OCI-LY3 (cell line): ENCODE measurements at regions not wholly inside any gene's neighbourhood (a gene's known extent, or its start where the extent isn't known, plus 50 kb on each side); places are given as distances from the start of the nearest gene placed in this dataset.

ENCODE experiments used
- H2AFZ ChIP-seq: fragments of 200-600, 300-600 bp; shearing (Covaris generic); 2 replicates; pipeline ENCODE4 v1.6.0; 2014; ENCODE audit warnings: antibody characterized with exemption, low read depth, low read length
- H3K27ac ChIP-seq: fragments of 200-600, 300-600 bp; sonication (generic); 2 replicates; pipeline ENCODE4 v1.5.1; 2014; ENCODE audit warnings: mild to moderate bottlenecking, low read length, moderate library complexity, mixed read lengths
- H3K27me3 ChIP-seq: fragments of 200-600, 300-600 bp; sonication (generic); 2 replicates; pipeline ENCODE4 v1.6.1; 2014; ENCODE audit warnings: low read depth, low read length, mixed read lengths
- H3K36me3 ChIP-seq: fragments of 200-600, 300-600 bp; sonication (generic); replicated peaks from 2 replicates; pipeline ENCODE3; 2014; ENCODE audit warnings: low read depth, low read length, mixed read lengths
- H3K4me1 ChIP-seq: fragments of 300-600, 200-600 bp; sonication (generic); 2 replicates; pipeline ENCODE4 v1.6.1; 2014; ENCODE audit warnings: low read length, mixed read lengths
- H3K4me2 ChIP-seq: fragments of 200-600, 300-600 bp; sonication (generic); 2 replicates; pipeline ENCODE4 v1.6.1; 2014; ENCODE audit warnings: low read length, mixed read lengths
- H3K4me3 ChIP-seq: fragments of 300-600, 200-600 bp; sonication (generic); 2 replicates; pipeline ENCODE4 v1.5.1; 2014; ENCODE audit warnings: antibody characterized with exemption, mild to moderate bottlenecking, low read length, moderate library complexity
- H3K79me2 ChIP-seq: fragments of 300-600, 200-600 bp; shearing (Covaris generic); 2 replicates; pipeline ENCODE4 v1.6.1; 2014; ENCODE audit warnings: mild to moderate bottlenecking, low read length, mixed read lengths
- H3K9ac ChIP-seq: fragments of 300-600, 200-600 bp; shearing (Covaris generic); 2 replicates; pipeline ENCODE4 v1.6.0; 2014; ENCODE audit warnings: mild to moderate bottlenecking, low read length, moderate library complexity
- H3K9me3 ChIP-seq: fragments of 200-600, 300-600 bp; shearing (Covaris generic); 2 replicates; pipeline ENCODE4 v1.6.1; 2014; ENCODE audit warnings: low read length, mixed read lengths; ENCODE audit not compliant: insufficient read depth
- H4K20me1 ChIP-seq: fragments of 200-600, 300-600 bp; sonication (generic); 2 replicates; pipeline ENCODE4 v1.6.1; 2016; ENCODE audit warnings: low read length, mixed read lengths; ENCODE audit not compliant: insufficient read depth
- CTCF ChIP-seq: fragments of 200-600, 300-600 bp; sonication (generic); IDR thresholded peaks from 2 replicates; pipeline ENCODE4 v1.5.1; 2014; ENCODE audit warnings: antibody characterized with exemption, low read length, low read depth
- EZH2phosphoT487 ChIP-seq: fragments of 200-600 bp; shearing (Covaris generic); IDR thresholded peaks from 2 replicates; pipeline ENCODE4 v1.6.1; 2018; ENCODE audit warnings: antibody characterized with exemption, mixed run types, low read depth

DNA sequence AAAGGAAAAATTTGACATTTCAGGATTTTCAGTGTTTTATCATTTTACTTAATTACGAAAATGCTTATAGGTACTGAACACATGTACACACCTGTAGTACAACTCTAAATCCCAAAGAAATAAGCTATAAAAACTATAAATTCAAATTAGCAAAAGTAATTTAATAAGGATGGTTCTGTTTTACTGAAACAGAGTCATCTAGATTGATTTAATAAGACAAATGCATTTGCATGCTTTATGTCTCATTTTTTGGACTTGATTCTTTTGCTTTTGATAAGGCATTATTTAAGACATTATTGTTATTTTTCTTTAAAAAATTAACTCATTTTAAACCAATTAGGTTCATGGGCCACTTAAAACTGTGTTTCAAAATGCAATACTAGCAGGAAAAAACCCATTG lies 201.2 kb downstream of the PIK3R1 start:
- no peaks in the 10 kb centered on the region for H3K27me3 ChIP-seq
- H3K27ac ChIP-seq, result no peak overlapping the region
- TF ChIP-seq EZH2phosphoT487 (no peak), CTCF (no peak)
- H3K4me2 ChIP-seq, result no peak overlapping the region
- H3K9me3 ChIP-seq, result no peaks in the 10 kb centered on the region
- H3K4me1 ChIP-seq, result no peaks in the 10 kb centered on the region
- H4K20me1 ChIP-seq, result no peaks in the 10 kb centered on the region
- no peaks in the 10 kb centered on the region for H3K36me3 ChIP-seq
- H2AFZ ChIP-seq, result no peak overlapping the region
- no peaks in the 10 kb centered on the region for H3K79me2 ChIP-seq
- H3K4me3 ChIP-seq, result no peak overlapping the region
- H3K9ac ChIP-seq, result no peak overlapping the region

- Histone ChIP-seq H3K4me3 (no peak overlapping the region), H3K9me3 (no peaks in the 10 kb centered on the region), H3K4me2 (no peak overlapping the region), H3K4me1 (no peaks in the 10 kb centered on the region), H3K9ac (no peak overlapping the region), H2AFZ (no peak overlapping the region), H3K27ac (no peak overlapping the region), H3K79me2 (no peaks in the 10 kb centered on the region), H3K27me3 (no peaks in the 10 kb centered on the region), H3K36me3 (no peaks in the 10 kb centered on the region), H4K20me1 (no peaks in the 10 kb centered on the region)
- TF ChIP-seq CTCF, result no peak
- TF ChIP-seq EZH2phosphoT487, result no peak
Observed at GRCh38 chr5:68418201-68418600, 202.6 kb downstream of the PIK3R1 start.

GRCh38 chr5:68418680-68419079 lies 203.1 kb downstream of the PIK3R1 start:
- Histone ChIP-seq H4K20me1 (no peaks in the 10 kb centered on the region), H3K4me3 (no peak overlapping the region), H3K9me3 (no peaks in the 10 kb centered on the region), H3K36me3 (no peaks in the 10 kb centered on the region), H3K4me2 (no peak overlapping the region), H3K27me3 (no peaks in the 10 kb centered on the region), H3K9ac (no peak overlapping the region), H3K79me2 (no peaks in the 10 kb centered on the region), H3K4me1 (no peaks in the 10 kb centered on the region), H3K27ac (no peak overlapping the region), H2AFZ (no peak overlapping the region)
- TF ChIP-seq EZH2phosphoT487 (no peak), CTCF (no peak)

DNA sequence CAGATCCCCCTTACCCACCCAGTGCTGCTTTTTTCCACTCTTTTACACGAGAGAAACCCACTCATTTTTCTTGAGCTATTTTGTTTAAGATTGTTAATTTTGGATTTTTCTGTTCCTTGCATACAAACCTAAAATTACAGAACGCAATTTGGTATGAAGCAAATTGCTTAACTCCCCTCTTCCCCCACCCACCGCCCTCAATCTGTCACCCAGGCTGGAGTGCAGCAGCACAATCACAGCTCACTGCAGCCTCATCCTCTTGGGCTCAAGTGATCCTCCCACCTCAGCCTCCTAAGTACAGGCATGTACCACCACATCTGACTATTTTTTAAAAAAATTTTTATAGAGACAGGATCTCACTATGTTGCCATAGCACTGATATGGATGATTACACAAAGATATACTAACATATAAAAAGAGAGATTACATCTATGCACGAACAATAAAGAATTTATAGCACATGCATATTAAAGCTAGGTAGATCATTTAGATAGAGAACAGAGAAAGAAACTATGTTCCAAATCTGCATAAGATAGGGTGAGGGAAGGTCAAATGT lies 203.6 kb downstream of the PIK3R1 start:
- Histone ChIP-seq H4K20me1 (no peaks in the 10 kb centered on the region), H3K27ac (no peak overlapping the region), H3K4me1 (no peaks in the 10 kb centered on the region), H3K4me2 (no peak overlapping the region; the same call in 1 of the 2 replicates), H3K9me3 (no peaks in the 10 kb centered on the region), H2AFZ (no peak overlapping the region), H3K36me3 (no peaks in the 10 kb centered on the region), H3K4me3 (no peak overlapping the region), H3K9ac (no peak overlapping the region), H3K79me2 (no peaks in the 10 kb centered on the region), H3K27me3 (no peaks in the 10 kb centered on the region)
- TF ChIP-seq CTCF (no peak), EZH2phosphoT487 (no peak)
